Immature natural killer cell (primary cell): ENCODE measurements at regions not wholly inside any gene's neighbourhood (a gene's known extent, or its start where the extent isn't known, plus 50 kb on each side); places are given as distances from the start of the nearest gene placed in this dataset.
A peak's percentile ranks its signal among the peaks of the same experiment; 100 is the strongest.

Experiments
- DNase-seq, 3 donors: peaks; one replicate each; pipeline ENCODE4 v3.0.0; 2022; ENCODE audit warnings: mixed read lengths in 1 of 3
- H3K27ac Mint-ChIP-seq, 6 donors: one replicate each; pipeline ENCODE4 v1.8.0; 2020; ENCODE audit warnings: mixed read lengths in 6 of 6, mild to moderate bottlenecking in 5 of 6, inconsistent platforms in 4 of 6, moderate library complexity in 3 of 6
- H3K27me3 Mint-ChIP-seq, 3 donors: one replicate each; pipeline ENCODE4 v1.8.0; 2020 to 2021; ENCODE audit warnings: low read depth in 3 of 3, mild to moderate bottlenecking in 3 of 3, mixed read lengths in 3 of 3, moderate library complexity in 3 of 3, inconsistent platforms in 1 of 3
- H3K36me3 Mint-ChIP-seq, 3 donors: one replicate each; pipeline ENCODE4 v1.8.0; 2020; ENCODE audit warnings: mixed read lengths in 3 of 3, inconsistent platforms in 2 of 3, mild to moderate bottlenecking in 2 of 3
- H3K4me1 Mint-ChIP-seq, 2 donors: one replicate each; pipeline ENCODE4 v1.8.0; 2020; ENCODE audit warnings: inconsistent platforms in 2 of 2, mild to moderate bottlenecking in 2 of 2, mixed read lengths in 2 of 2, moderate library complexity in 1 of 2
- H3K4me3 Mint-ChIP-seq, 5 donors: one replicate each; pipeline ENCODE4 v1.8.0; 2020; ENCODE audit warnings: mild to moderate bottlenecking in 5 of 5, mixed read lengths in 5 of 5, inconsistent platforms in 3 of 5, moderate library complexity in 3 of 5
- H3K9me3 Mint-ChIP-seq, 6 donors: one replicate each; pipeline ENCODE4 v1.8.0; 2020; ENCODE audit warnings: mild to moderate bottlenecking in 6 of 6, mixed read lengths in 6 of 6, inconsistent platforms in 4 of 6, moderate library complexity in 3 of 6

DNA sequence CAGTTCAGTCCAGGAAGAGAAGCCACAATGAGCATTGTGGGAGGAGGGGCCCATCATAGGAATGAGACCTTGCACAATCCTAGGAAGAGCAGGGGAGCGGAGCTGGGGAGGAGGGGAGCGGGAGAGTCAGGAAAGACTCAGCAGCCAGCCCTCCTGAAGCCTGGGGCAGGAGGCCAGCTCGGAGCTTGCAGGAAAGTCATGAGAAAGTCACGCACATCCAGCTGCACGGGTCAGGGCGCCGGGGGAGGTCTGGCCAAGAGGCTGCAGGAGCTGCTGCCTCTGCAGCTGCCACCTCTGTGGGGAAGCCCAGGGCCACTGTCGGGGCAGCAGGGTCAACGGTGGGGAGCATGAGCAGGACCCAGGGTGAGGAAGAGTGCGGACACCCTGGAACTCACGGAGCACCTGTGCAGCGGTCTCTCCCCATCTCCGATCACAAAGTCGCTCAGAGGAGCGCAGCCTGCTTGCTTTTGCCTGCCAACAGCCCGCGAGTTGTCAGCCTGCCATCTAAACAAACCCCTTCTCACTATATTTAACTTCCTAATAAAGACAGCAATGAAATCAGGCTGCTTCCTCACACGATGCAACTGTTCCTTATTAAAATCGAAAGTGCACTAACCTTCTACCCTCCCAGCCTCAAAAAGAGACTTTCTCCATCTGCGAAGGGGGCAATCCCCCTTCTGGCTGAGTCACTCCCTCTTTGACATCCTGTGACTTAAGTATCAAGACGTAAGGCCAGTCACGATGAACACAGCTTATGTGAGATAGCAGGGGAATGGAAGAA is 52.9 kb upstream of the RTL6 start:
- peaks cover 0 to 5% (median 4%) of the 10 kb centered on the region in 3 donors for H3K27me3 Mint-ChIP-seq
- no peaks in the 10 kb centered on the region for H3K4me1 Mint-ChIP-seq
- DNase-seq: no peak
- H3K27ac Mint-ChIP-seq: peak overlapping the region in 1 of 6 donors; percentile 47
- H3K4me3 Mint-ChIP-seq: no peak overlapping the region
- no peaks in the 10 kb centered on the region for H3K9me3 Mint-ChIP-seq
- no peaks in the 10 kb centered on the region for H3K36me3 Mint-ChIP-seq

DNA sequence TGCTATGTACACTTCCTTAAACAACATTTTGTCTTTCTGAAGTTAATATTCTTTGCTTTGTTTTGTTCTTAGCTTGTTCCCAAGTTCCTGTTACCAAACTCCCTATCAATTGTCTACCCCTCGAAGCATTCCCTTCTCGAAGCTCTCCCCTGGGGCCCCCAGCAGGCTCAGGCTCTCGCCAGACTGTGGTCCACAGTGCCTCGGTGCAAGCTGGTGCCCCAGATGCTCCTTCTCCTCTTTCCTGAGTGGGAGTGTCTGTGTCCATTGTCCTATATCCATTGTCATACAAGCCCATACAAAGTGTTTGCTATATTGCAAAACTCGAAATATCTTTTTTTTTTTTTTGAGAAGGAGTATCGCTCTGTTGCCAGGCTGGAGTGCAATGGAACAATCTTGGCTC is 51.7 kb upstream of the RTL6 start:
- no peaks in the 10 kb centered on the region for H3K9me3 Mint-ChIP-seq
- no peaks in the 10 kb centered on the region for H3K36me3 Mint-ChIP-seq
- no peak for DNase-seq
- peak overlapping the region in 1 of 6 donors; percentile 32 for H3K27ac Mint-ChIP-seq
- peaks cover 0 to 5% (median 0%) of the 10 kb centered on the region in 3 donors for H3K27me3 Mint-ChIP-seq
- no peak overlapping the region for H3K4me3 Mint-ChIP-seq
- H3K4me1 Mint-ChIP-seq: no peaks in the 10 kb centered on the region

DNA sequence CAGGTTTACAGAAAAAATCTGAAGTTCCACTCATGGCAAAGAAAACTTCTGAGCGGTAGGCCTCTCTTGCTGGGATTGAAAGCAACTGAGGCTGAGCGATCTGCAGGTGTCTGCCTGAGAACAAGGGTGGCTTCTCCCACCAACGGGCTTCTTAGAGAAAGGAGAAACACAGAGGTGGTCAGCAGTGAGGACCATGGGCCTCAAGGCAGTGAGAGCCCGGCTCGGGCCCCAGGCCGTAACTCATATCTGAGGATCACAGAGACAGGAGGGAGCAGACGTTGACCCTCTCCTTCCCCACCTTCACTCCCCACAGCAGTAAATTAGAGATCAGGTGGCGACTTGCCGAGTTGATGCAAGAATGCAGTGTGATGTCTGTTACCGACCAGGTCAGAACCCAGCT is 50.9 kb upstream of the RTL6 start:
- H3K4me1 Mint-ChIP-seq: no peaks in the 10 kb centered on the region
- DNase-seq: no peak

More for the DNA sequence above, 50.9 kb upstream of the RTL6 start:
- H3K9me3 Mint-ChIP-seq: no peaks in the 10 kb centered on the region
- H3K27me3 Mint-ChIP-seq: peaks cover 0 to 9% (median 3%) of the 10 kb centered on the region in 3 donors
- no peak overlapping the region for H3K4me3 Mint-ChIP-seq
- no peaks in the 10 kb centered on the region for H3K36me3 Mint-ChIP-seq
- no peak overlapping the region for H3K27ac Mint-ChIP-seq
